ENCODE measurements at regions not wholly inside any gene's neighbourhood (a gene's known extent, or its start where the extent isn't known, plus 50 kb on each side); places are given as distances from the start of the nearest gene placed in this dataset.
"Not testable (repeated sequence)": the region's sequence is repeated elsewhere in the genome, so short reads cannot be mapped to it uniquely, and the experiment has no call there.

DNA sequence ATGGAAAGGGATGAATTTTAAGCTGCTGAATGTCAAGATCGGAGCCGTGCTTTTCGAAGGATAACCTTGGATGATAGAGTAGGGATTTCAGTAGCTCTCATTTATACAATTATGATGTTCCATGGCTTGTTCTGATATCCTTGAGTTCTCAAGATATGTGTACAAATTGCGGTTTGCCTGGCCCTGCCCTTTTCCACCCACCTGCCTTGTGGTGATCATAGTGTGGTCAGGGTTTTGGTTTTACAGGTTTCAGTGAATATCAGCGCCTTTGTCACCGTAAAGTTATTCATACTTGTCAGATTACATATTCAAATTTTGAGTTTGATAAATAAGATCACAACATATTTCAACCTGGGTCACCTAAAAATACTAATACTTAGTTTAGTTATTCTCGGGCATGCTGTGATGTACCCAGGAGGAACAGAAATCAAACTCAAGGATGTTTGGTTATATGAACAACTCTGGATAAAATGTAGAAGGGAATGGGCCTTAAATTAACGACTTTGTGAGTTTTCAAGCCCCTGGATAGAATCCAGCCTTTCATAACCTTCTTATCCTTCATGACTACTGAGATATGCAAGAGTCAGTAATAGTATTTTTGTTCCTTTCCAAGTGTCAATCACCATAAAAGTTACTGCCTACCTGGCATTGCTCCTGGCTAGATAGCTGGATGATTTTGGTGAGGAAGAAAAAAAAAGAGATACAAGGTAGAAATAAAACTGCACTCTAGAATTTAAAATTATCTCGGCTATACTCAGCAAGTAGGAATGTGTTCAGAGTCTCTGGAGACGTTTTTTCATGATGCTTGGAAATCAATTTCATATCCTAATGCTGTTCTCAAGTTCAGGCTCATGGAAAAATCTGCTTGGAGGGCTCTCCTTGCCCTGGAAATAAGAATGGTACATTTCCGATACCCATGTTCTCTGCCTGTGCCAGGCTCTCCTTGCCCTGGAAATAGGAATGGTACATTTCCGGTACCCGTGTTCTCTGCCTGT is 209.2 kb upstream of the TPRG1 start:
- H3K27ac ChIP-seq (ENCODE audit: low read depth, low read length) = no peak overlapping the region

DNA sequence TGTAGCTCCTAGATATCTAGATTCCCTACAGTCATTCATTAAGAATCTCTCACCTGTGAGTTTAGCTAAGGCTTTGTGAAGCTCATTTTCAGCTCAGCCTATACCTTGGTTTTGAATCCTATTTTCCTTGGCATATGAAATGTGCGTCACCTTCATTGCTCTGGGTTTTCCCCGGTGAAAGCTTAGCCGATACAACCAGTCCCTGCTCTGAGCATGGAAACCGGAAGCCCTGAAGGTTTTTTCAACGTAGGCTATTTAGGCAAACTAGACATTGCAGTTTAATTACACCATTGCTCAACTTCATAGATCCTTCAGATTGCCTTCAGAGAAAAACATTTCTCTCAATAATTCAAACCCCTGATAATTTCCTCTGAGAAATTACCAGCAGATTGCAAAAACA is 206.8 kb upstream of the TPRG1 start:
- H3K27ac ChIP-seq (ENCODE audit: low read depth, low read length) = no peak overlapping the region

More for the DNA sequence above, 209.2 kb upstream of the TPRG1 start:
- 81 to 87% (median 82%) methylated on average over 13 of the region's 13 CpGs for WGBS, 3 donors

DNA sequence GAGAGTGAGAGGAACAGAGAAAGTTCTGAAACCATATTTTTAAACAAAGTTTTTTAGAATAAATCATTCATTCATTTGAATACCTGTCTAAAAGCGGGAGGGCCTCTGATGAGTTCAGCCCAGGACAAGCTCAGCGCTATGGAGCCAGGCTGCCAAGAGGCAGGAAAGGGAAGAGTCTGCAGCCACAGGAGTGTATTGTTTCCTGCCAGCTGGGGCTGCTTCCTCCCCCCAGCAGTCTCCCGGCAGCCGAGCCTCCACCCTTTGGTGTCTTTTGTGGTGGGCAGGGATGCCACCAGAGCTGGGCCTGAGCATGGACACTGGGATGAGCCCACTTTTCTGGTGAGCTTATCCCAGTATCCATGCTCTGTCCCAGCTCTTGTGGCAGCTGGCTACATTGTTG is 199.5 kb upstream of the TPRG1 start:
- 40 to 74% (median 42%) methylated on average over 4 of the region's 4 CpGs for WGBS, 3 donors
- H3K27ac ChIP-seq (ENCODE audit: low read depth, low read length) = no peak overlapping the region

More for the DNA sequence above, 206.8 kb upstream of the TPRG1 start:
- WGBS, 3 donors = 90 to 93% (median 93%) methylated on average over 5 of the region's 5 CpGs

DNA sequence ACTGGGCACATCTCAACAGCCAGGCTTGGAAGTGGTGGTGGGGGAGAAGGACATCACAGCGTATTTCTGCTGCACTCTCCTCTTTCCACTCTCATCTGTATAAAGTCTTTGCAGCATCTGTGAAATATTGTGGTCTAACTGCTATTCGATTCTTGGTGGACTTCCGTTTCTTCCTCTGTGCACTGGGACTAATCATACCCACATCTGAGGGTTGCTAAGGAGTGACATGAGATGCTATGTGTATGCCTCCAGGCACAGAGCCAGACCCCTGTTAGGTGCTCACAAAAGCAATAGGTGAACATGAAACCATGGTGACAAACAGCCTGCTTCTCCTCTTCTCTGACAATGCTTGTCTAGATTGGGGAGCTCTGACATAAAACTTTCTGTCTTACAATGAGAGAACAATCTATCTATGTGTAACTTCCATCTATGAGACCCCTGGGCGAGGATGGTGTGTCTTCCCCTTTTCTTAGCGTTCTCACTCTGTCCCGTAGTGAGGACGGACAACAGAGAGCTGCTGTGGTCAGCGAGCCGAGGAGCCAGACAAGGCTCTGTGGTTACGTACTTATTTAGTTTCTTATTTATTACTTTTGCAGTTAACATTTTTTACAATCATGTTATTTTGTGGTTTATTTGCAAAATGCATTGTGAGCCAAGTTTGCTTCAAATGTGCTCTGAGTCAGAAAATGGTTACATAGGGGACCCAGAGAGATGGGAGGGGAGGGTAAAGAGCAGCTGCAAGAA is 196.7 kb upstream of the TPRG1 start:
- H3K27ac ChIP-seq (ENCODE audit: low read depth, low read length) = no peak overlapping the region
- 32 to 79% (median 33%) methylated on average over 10 of the region's 10 CpGs for WGBS, 3 donors

- H3K27ac ChIP-seq (ENCODE audit: low read depth, low read length) = no peak overlapping the region
- WGBS, 3 donors = 66 to 84% (median 76%) methylated on average over 12 of the region's 12 CpGs
Observed at GRCh38 chr3:188975600-188976314, 196.0 kb upstream of the TPRG1 start.

- WGBS, 3 donors = 69 to 75% (median 74%) methylated on average over 3 to 4 of the region's 4 CpGs
Observed at GRCh38 chr3:188976407-188976806, 195.4 kb upstream of the TPRG1 start.

GRCh38 chr3:188978421-188979171 is 193.2 kb upstream of the TPRG1 start:
- no peak overlapping the region for H3K27ac ChIP-seq (ENCODE audit: low read depth, low read length)
- WGBS, 3 donors = 49 to 73% (median 57%) methylated on average over 7 of the region's 7 CpGs

More at GRCh38 chr3:188976407-188976806, 195.4 kb upstream of the TPRG1 start:
- no peak overlapping the region for H3K27ac ChIP-seq (ENCODE audit: low read depth, low read length)

DNA sequence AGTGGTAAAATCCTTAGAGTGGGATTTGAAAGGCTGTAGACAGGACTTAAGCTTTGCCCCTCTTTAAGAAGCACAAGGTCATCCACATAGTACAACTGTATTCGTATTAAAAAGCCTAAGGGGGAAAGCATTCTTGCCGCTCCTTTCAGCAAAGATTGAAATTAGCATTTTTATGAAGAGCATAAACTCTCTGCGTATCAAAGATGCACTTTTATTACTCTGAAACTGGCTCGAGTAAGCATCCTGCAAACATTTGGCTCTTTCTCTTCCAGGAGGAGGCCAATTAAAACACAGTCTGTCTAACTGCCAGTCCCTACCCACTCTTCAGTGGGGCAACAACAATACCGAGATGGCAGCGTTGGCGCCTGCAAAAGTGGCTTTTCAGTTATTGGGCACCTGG is 192.5 kb upstream of the TPRG1 start:
- no peak overlapping the region for H3K27ac ChIP-seq (ENCODE audit: low read depth, low read length)
- WGBS, 3 donors = 71 to 85% (median 82%) methylated on average over 7 of the region's 7 CpGs

- 62 to 81% (median 76%) methylated on average over 6 of the region's 6 CpGs for WGBS, 3 donors
- H3K27ac ChIP-seq (ENCODE audit: low read depth, low read length) = no peak overlapping the region
Observed at GRCh38 chr3:188979669-188980310, 192.0 kb upstream of the TPRG1 start.

DNA sequence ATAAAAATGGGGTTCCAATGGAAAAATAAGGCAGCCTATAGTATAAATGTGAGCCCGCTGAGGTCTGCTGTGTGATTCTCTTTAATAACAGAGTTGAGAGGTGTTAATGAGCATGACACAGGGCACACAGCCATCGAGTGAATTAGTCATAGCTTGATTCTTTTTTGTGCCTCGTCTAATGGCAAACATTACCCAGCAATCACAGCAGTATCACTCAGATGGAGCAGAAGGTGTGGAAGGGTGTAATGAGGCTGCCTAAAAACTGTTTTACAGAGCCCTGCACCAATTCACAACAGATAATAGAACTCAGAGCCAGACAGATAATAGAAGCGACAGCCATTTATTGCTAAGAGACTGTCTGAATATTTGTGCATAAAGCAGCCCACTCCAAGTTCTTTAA is 178.6 kb upstream of the TPRG1 start:
- WGBS, 3 donors = 57 to 83% (median 81%) methylated on average over 4 of the region's 4 CpGs
- no peak overlapping the region for H3K27ac ChIP-seq (ENCODE audit: low read depth, low read length)

DNA sequence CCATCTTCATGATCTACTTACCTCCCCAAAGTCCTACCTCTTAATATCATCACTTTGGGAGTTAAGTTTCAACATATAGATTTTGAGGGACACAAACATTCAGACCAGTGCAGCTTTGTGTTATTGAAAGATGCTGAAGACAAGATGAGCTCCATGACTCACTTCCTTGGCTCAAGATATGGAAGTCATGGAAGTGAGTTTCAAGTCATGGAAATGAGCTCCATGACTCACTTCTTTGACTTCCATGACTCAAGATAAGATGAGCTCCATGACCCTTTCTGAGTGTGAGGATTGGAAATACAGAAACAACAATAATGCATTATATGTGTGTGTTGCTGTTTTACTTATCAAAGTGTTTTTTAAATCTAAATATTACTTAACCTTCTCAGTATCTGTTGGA is 170.2 kb upstream of the TPRG1 start:
- no peak overlapping the region for H3K27ac ChIP-seq (ENCODE audit: low read depth, low read length)

DNA sequence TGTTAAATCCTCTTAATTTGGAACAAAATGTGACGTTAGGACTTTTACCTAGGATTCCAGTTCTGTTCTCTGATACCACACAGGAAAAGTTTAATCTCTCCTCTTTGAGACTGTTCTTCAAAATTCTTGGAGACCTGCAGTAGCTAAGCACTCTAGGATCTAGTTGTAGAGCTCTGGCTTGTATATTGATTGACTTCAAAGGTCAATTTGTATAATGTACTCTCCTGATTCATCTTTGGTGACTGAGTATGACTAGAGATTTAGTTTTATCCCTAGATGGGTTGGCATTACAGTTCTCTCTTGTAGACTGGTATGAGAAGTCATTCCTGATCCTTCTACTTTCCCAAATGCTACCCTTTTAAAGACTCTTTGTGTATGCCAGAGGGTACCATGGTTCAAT is 168.4 kb upstream of the TPRG1 start:
- WGBS, 3 donors = 76 to 86% (median 83%) methylated on average over 1 of the region's 1 CpG

DNA sequence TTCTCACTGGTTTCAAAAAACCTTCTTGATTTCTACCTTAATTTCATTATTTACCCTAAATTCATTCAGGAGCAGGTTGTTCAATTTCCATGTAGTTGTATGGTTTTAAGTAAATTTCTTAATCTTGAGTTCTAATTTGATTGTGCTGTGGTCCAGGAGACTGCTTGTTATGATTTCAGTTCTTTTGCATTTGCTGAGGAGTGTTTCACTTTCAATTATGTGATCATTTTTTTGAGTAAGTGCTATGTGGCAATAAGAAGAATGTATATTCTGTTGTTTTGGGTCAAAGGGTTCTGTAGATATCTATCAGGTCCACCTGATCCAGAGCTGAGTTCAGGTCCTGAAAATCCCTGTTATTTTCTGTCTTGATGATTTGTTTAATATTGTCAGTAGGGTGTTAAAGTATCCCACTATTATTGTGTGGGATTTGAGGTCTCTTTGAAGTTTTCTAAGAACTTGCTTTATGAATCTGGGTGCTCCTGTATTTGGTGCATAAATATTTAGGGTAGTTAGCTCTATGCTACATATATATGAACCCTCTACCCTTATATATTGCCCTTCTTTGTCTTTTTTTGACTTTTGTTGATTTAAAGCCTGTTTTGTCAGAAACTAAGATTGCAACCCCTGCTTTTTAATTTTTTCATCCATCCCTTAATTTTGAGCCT is 158.4 kb upstream of the TPRG1 start:
- no peak overlapping the region for H3K27ac ChIP-seq (ENCODE audit: low read depth, low read length)

More for the DNA sequence above, 168.4 kb upstream of the TPRG1 start:
- H3K27ac ChIP-seq (ENCODE audit: low read depth, low read length) = no peak overlapping the region

DNA sequence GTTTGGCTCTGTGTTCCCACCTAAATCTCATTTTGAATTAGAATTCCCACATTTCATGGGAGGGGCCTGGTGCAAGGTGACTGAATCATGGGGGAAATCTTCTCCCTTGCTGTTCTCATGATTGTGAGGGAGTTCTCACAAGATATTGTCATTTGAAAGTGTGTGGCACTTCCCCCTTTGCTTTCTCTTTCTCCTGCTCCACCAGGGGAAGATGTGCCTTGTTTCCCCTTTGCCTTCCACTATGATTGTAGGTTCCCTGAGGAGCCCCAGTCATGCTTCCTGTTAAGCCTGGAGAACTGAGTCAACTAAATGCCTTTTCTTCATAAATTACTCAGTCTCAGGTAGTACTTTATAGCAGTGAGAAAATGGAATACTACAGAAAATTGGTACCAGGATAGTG is 157.2 kb upstream of the TPRG1 start:
- no peak overlapping the region for H3K27ac ChIP-seq (ENCODE audit: low read depth, low read length)

GRCh38 chr3:189022576-189023466 is 148.9 kb upstream of the TPRG1 start:
- 69 to 75% (median 74%) methylated on average over 32 to 37 of the region's 39 CpGs for WGBS, 3 donors
- not testable (repeated sequence) for H3K27ac ChIP-seq (ENCODE audit: low read depth, low read length)

- WGBS, 3 donors = 68 to 92% (median 84%) methylated on average over 2 of the region's 2 CpGs
- H3K27ac ChIP-seq (ENCODE audit: low read depth, low read length) = no peak overlapping the region
Observed at GRCh38 chr3:189025866-189026265, 145.9 kb upstream of the TPRG1 start.
